ENCODE measurements at regions not wholly inside any gene's neighbourhood (a gene's known extent, or its start where the extent isn't known, plus 50 kb on each side); places are given as distances from the start of the nearest gene placed in this dataset.

DNA sequence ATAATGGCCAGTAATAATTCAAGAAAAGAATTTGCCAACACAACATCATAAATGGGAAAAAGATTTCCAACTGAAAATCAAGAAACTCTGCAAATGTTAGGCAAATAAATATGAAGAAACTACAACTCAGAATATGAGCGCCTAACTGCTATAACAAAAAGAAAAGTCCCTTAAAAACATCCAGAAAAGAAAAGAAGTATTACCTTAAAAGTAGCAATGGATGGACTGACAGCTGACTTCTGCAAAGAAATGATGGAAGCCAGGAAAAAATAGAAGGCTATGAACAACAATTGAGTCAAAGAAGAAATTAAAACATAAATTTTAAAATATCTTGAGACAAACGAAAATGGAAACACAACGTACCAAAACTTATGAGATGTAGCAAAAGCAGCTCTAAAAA lies 482.3 kb upstream of the ZNF507 start:
- no peak for TF ChIP-seq CTCF (conservative IDR thresholded peaks at IDR 0.05; ENCODE audit: low read length)
- no peak for TF ChIP-seq EZH2phosphoT487 (IDR thresholded peaks at IDR 0.05; ENCODE audit: borderline replicate concordance, low read depth, low read length)
